DOHH2 (cell line): ENCODE measurements at regions not wholly inside any gene's neighbourhood (a gene's known extent, or its start where the extent isn't known, plus 50 kb on each side); places are given as distances from the start of the nearest gene placed in this dataset.

Experiments
- H3F3A ChIP-seq: fragments of 200-600 bp; sonication (generic), shearing (Covaris generic); 2 replicates; pipeline ENCODE4 v1.6.0; 2016; ENCODE audit warnings: antibody characterized with exemption, mild to moderate bottlenecking; ENCODE audit not compliant: control insufficient read depth, insufficient read depth
- H3K27ac ChIP-seq: fragments of 200-600 bp; sonication (generic); 2 replicates; pipeline ENCODE4 v1.5.1; 2014; ENCODE audit warnings: low read depth, mild to moderate bottlenecking, low read length, moderate library complexity
- H3K27me3 ChIP-seq: fragments of 200-600 bp; sonication (generic); 2 replicates; pipeline ENCODE4 v1.6.1; 2014; ENCODE audit warnings: mild to moderate bottlenecking, low read length, mixed read lengths; ENCODE audit not compliant: control insufficient read depth
- H3K36me3 ChIP-seq: fragments of 200-600 bp; sonication (generic); 2 replicates; pipeline ENCODE4 v1.6.1; 2014; ENCODE audit warnings: mild to moderate bottlenecking, low read length, moderate library complexity, mixed read lengths; ENCODE audit not compliant: control insufficient read depth
- H3K4me1 ChIP-seq: fragments of 200-600 bp; sonication (generic); 2 replicates; pipeline ENCODE4 v1.6.1; 2014; ENCODE audit warnings: mild to moderate bottlenecking, low read length, mixed read lengths; ENCODE audit not compliant: control insufficient read depth
- H3K4me2 ChIP-seq: fragments of 200-600 bp; sonication (generic); 2 replicates; pipeline ENCODE4 v1.6.0; 2014; ENCODE audit warnings: mild to moderate bottlenecking, low read length, moderate library complexity
- H3K4me3 ChIP-seq: fragments of 200-600 bp; sonication (generic); 2 replicates; pipeline ENCODE4 v1.5.1; 2014; ENCODE audit warnings: mild to moderate bottlenecking, low read length, mixed read lengths
- H3K79me2 ChIP-seq: fragments of 200-600 bp; sonication (generic); 2 replicates; pipeline ENCODE4 v1.6.1; 2014; ENCODE audit warnings: mild to moderate bottlenecking, low read length, mixed read lengths; ENCODE audit not compliant: control insufficient read depth
- H3K9me2 ChIP-seq: fragments of 200-600 bp; sonication (generic); replicated peaks from 2 replicates; pipeline ENCODE4 v1.6.1; 2014; ENCODE audit warnings: mild to moderate bottlenecking, low read length, mixed read lengths; ENCODE audit not compliant: control insufficient read depth
- H3K9me3 ChIP-seq: fragments of 200-600 bp; sonication (generic); 2 replicates; pipeline ENCODE4 v1.6.1; 2014; ENCODE audit warnings: antibody characterized with exemption, low read length, mixed read lengths; ENCODE audit not compliant: control insufficient read depth, insufficient read depth
- H4K20me1 ChIP-seq: fragments of 200-600 bp; sonication (generic); 2 replicates; pipeline ENCODE4 v1.6.0; 2014; ENCODE audit warnings: low read depth, mild to moderate bottlenecking, antibody characterized with exemption, low read length, moderate library complexity; ENCODE audit not compliant: control insufficient read depth, insufficient read depth
- CTCF ChIP-seq: fragments of 200-600 bp; sonication (generic); IDR thresholded peaks from one replicate; pipeline ENCODE4 v1.5.1; 2014; ENCODE audit warnings: antibody characterized with exemption, mild to moderate bottlenecking, low read depth, low read length; ENCODE audit not compliant: poor library complexity, severe bottlenecking
- EZH2phosphoT487 ChIP-seq: fragments of 200-600 bp; sonication (generic); IDR thresholded peaks from 2 replicates; pipeline ENCODE4 v1.6.1; 2017; ENCODE audit warnings: borderline replicate concordance, mild to moderate bottlenecking, antibody characterized with exemption, low read length, moderate library complexity, mixed read lengths

DNA sequence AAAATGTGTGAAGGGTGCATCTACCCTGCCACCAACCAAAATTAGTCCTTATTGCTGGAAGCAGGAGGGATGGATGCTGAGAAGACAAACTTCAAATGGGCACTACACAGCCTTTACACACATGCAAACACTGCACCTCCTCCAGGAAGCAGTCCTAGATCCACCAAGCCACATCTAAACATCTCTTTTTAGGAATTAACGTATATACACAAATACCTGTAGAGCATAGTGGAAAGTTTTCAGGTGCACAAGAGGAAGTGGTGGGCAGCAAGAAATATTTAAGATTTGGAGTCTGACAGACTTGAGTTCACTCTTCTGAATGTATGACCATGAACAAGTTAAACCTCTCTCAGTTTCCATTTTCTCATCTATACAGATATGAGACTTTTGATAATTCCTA, 456.6 kb upstream of the PROK2 start:
- Histone ChIP-seq H3K27me3 (no peaks in the 10 kb centered on the region), H3F3A (no peaks in the 10 kb centered on the region), H3K79me2 (no peaks in the 10 kb centered on the region), H3K4me3 (no peak overlapping the region), H3K4me2 (no peak overlapping the region), H3K9me3 (no peaks in the 10 kb centered on the region), H3K36me3 (no peaks in the 10 kb centered on the region), H3K27ac (no peak overlapping the region), H4K20me1 (no peaks in the 10 kb centered on the region), H3K9me2 (no peaks in the 10 kb centered on the region), H3K4me1 (peaks cover 29% of the 10 kb centered on the region)
- TF ChIP-seq EZH2phosphoT487 (no peak), CTCF (no peak)

GRCh38 chr3:72240531-72240930, 455.6 kb upstream of the PROK2 start:
- no peaks in the 10 kb centered on the region for H4K20me1 ChIP-seq
- no peaks in the 10 kb centered on the region for H3K79me2 ChIP-seq
- no peak overlapping the region for H3K27ac ChIP-seq
- no peaks in the 10 kb centered on the region for H3K36me3 ChIP-seq
- no peaks in the 10 kb centered on the region for H3K27me3 ChIP-seq
- H3K4me2 ChIP-seq = no peak overlapping the region
- H3K9me2 ChIP-seq = no peaks in the 10 kb centered on the region
- no peak overlapping the region for H3K4me3 ChIP-seq
- TF ChIP-seq CTCF = no peak
- H3K9me3 ChIP-seq = no peaks in the 10 kb centered on the region
- no peaks in the 10 kb centered on the region for H3F3A ChIP-seq
- H3K4me1 ChIP-seq = peaks cover 25% of the 10 kb centered on the region

GRCh38 chr3:72238801-72239200, 453.9 kb upstream of the PROK2 start:
- Histone ChIP-seq H3K27me3 (no peaks in the 10 kb centered on the region), H4K20me1 (no peaks in the 10 kb centered on the region), H3K9me2 (no peaks in the 10 kb centered on the region), H3K4me2 (no peak overlapping the region), H3K4me3 (no peak overlapping the region), H3F3A (no peaks in the 10 kb centered on the region), H3K4me1 (peaks cover 13% of the 10 kb centered on the region), H3K27ac (no peak overlapping the region), H3K9me3 (no peaks in the 10 kb centered on the region), H3K79me2 (no peaks in the 10 kb centered on the region), H3K36me3 (no peaks in the 10 kb centered on the region)
- TF ChIP-seq CTCF (no peak), EZH2phosphoT487 (no peak)
